ENCODE measurements at regions not wholly inside any gene's neighbourhood (a gene's known extent, or its start where the extent isn't known, plus 50 kb on each side); places are given as distances from the start of the nearest gene placed in this dataset.

- TF ChIP-seq SMC3 (IDR thresholded peaks at IDR 0.05; ENCODE audit: low read depth, low read length): no peak
- no peak for TF ChIP-seq FOSL2 (IDR thresholded peaks at IDR 0.05; ENCODE audit: borderline replicate concordance, low read depth)
Observed at GRCh38 chr2:201964631-201965206, 68.9 kb upstream of the FZD7 start (continued).

DNA sequence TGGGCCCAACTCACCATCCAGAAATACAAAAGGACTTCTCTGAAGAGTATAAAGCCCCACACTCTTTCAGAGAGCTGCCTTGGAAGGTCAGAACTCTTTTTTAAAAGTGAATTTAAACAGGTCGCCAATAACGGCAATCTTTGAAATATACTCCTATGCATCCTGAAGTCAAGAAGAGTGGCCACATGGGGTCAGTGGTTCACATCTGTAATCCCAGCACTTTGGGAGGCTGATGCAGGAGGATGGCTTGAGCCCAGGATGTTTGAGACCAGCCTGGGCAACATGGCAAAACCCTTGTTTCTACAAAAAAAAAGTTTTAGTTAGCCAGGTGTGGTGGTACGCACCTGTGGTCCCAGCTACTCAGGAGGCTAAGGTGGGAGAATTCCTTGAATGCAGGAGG is 68.1 kb upstream of the FZD7 start:
- Histone ChIP-seq H3K9me3 (no peaks in the 10 kb centered on the region), H3K36me3 (replicated peaks in 1 of 2; ENCODE audit: control insufficient read depth in 1 of 2, insufficient read depth in 2 of 2, low read length in 1 of 2) (no peaks in the 10 kb centered on the region), H3K4me2 (no peak overlapping the region), H3K9me2 (no peaks in the 10 kb centered on the region), H4K20me1 (ENCODE audit: insufficient read depth) (no peaks in the 10 kb centered on the region), H3K79me2 (ENCODE audit: insufficient read depth) (no peaks in the 10 kb centered on the region), H3K27ac (ENCODE audit: low read depth in 2 of 2, low read length in 1 of 2) (no peak overlapping the region), H3K27me3 (ENCODE audit: insufficient read depth) (no peaks in the 10 kb centered on the region), H3K4me3 (ENCODE audit: low read depth in 2 of 2, low read length in 1 of 2) (no peak overlapping the region), H3K4me1 (ENCODE audit: control insufficient read depth in 1 of 2, insufficient read depth in 2 of 2, low read depth in 1 of 2, low read length in 1 of 2) (peaks cover 5 to 45% of the 10 kb centered on the region in 2 experiments; a peak in 2 of 4 replicates), H3F3A (replicated peaks; ENCODE audit: insufficient read depth) (no peaks in the 10 kb centered on the region), H2AFZ (ENCODE audit: low read depth) (no peak overlapping the region), H3K9ac (no peak overlapping the region)
- POLR2A ChIA-PET: no interaction called here
- 80% methylated on average over 3 of the region's 3 CpGs for WGBS (ENCODE audit: low lambda C conversion rate)
- no peak for DNase-seq
- CTCF ChIA-PET: interaction anchor here (0.8 to 5.0 kb wide), 10 partner anchors 11 to 214 kb away, joined by 3 to 22 read pairs (median 3); no protein-coding TSS in a partner anchor
- TF ChIP-seq, protein P1, sequence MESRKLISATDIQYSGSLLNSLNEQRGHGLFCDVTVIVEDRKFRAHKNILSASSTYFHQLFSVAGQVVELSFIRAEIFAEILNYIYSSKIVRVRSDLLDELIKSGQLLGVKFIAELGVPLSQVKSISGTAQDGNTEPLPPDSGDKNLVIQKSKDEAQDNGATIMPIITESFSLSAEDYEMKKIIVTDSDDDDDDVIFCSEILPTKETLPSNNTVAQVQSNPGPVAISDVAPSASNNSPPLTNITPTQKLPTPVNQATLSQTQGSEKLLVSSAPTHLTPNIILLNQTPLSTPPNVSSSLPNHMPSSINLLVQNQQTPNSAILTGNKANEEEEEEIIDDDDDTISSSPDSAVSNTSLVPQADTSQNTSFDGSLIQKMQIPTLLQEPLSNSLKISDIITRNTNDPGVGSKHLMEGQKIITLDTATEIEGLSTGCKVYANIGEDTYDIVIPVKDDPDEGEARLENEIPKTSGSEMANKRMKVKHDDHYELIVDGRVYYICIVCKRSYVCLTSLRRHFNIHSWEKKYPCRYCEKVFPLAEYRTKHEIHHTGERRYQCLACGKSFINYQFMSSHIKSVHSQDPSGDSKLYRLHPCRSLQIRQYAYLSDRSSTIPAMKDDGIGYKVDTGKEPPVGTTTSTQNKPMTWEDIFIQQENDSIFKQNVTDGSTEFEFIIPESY (IDR thresholded peaks at IDR 0.05; ENCODE audit: borderline replicate concordance, low read depth): no peak
- TF ChIP-seq EZH2phosphoT487 (IDR thresholded peaks at IDR 0.05; ENCODE audit: borderline replicate concordance, low read depth) (no peak), EP300 (IDR thresholded peaks at IDR 0.05; ENCODE audit: borderline replicate concordance in 1 of 2, low read depth in 1 of 2, low read length in 1 of 2) (no peak), MAX (IDR thresholded peaks at IDR 0.05; ENCODE audit: low read depth) (no peak), NRF1 (IDR thresholded peaks at IDR 0.05; ENCODE audit: low read depth, low read length) (no peak), MXI1 (IDR thresholded peaks at IDR 0.05; ENCODE audit: low read depth, low read length) (no peak), YY1 (IDR thresholded peaks at IDR 0.05; ENCODE audit: low read depth) (no peak), FOXM1 (IDR thresholded peaks at IDR 0.05; ENCODE audit: low read depth) (no peak), RFX5 (IDR thresholded peaks at IDR 0.05; ENCODE audit: low read length) (no peak), CHD2 (IDR thresholded peaks at IDR 0.05; ENCODE audit: low read length, partially characterized antibody) (no peak), MEF2A (IDR thresholded peaks at IDR 0.05; ENCODE audit: borderline replicate concordance, low read depth) (no peak), TCF12 (IDR thresholded peaks at IDR 0.05) (no peak), SIN3A (IDR thresholded peaks at IDR 0.05; ENCODE audit: borderline replicate concordance, low read depth, low read length) (no peak), NFIC (IDR thresholded peaks at IDR 0.05; ENCODE audit: borderline replicate concordance) (no peak), REST (IDR thresholded peaks at IDR 0.05; ENCODE audit: low read depth, low read length) (no peak), RXRA (IDR thresholded peaks at IDR 0.05; ENCODE audit: borderline replicate concordance, low read depth) (no peak), RAD21 (IDR thresholded peaks at IDR 0.05; ENCODE audit: low read length) (peak; percentile 60), TAF1 (IDR thresholded peaks at IDR 0.05; ENCODE audit: borderline replicate concordance, low read depth, low read length) (no peak), PBX3 (IDR thresholded peaks at IDR 0.05) (no peak), USF1 (IDR thresholded peaks at IDR 0.05; ENCODE audit: borderline replicate concordance, low read depth) (no peak)
- TF ChIP-seq, protein P2, sequence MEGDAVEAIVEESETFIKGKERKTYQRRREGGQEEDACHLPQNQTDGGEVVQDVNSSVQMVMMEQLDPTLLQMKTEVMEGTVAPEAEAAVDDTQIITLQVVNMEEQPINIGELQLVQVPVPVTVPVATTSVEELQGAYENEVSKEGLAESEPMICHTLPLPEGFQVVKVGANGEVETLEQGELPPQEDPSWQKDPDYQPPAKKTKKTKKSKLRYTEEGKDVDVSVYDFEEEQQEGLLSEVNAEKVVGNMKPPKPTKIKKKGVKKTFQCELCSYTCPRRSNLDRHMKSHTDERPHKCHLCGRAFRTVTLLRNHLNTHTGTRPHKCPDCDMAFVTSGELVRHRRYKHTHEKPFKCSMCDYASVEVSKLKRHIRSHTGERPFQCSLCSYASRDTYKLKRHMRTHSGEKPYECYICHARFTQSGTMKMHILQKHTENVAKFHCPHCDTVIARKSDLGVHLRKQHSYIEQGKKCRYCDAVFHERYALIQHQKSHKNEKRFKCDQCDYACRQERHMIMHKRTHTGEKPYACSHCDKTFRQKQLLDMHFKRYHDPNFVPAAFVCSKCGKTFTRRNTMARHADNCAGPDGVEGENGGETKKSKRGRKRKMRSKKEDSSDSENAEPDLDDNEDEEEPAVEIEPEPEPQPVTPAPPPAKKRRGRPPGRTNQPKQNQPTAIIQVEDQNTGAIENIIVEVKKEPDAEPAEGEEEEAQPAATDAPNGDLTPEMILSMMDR (IDR thresholded peaks at IDR 0.05): peak; percentile 42

Data from SK-N-SH (cell line).